ENCODE measurements at regions not wholly inside any gene's neighbourhood (a gene's known extent, or its start where the extent isn't known, plus 50 kb on each side); places are given as distances from the start of the nearest gene placed in this dataset.

- TF ChIP-seq CTCF (conservative IDR thresholded peaks at IDR 0.05 in 1 of 2, IDR thresholded peaks at IDR 0.05 in 1 of 2; ENCODE audit: low read depth in 1 of 2, low read length in 2 of 2): no peak
- TF ChIP-seq EZH2 (IDR thresholded peaks at IDR 0.05; ENCODE audit: low read length, missing control alignments): no peak
Measured at GRCh38 chr1:177480741-177481305, 310.1 kb downstream of the BRINP2 start.
